Heart right ventricle (tissue), 16 donors: ENCODE measurements at regions not wholly inside any gene's neighbourhood (a gene's known extent, or its start where the extent isn't known, plus 50 kb on each side); places are given as distances from the start of the nearest gene placed in this dataset.

ENCODE experiments used
- ATAC-seq, 8 donors: fragments of 200-7000 bp; cut with Tn5 transposase; one replicate each; pipeline ENCODE4 v1.9.1; 2020; ENCODE audit warnings: mild to moderate bottlenecking in 8 of 8, moderate library complexity in 8 of 8, moderate number of reproducible peaks in 1 of 8
- DNase-seq, 2 donors: peaks; one replicate each; pipeline ENCODE4 v3.0.0-alpha.2; 2020
- H3K27ac ChIP-seq, 10 donors: fragments of 200-600 bp; sonication (generic) in 2 of 10; one replicate each; pipeline versions ENCODE4 v1.5.0 to v1.8.0; 2020 to 2022; ENCODE audit warnings: mild to moderate bottlenecking in 3 of 10
- H3K27me3 ChIP-seq, 7 donors: fragments of 200-600 bp; one replicate each; pipeline ENCODE4 v1.8.0; 2021 to 2022; ENCODE audit warnings: mild to moderate bottlenecking in 2 of 7
- H3K36me3 ChIP-seq, 9 donors: fragments of 200-600 bp; sonication (generic) in 1 of 9; one replicate each; pipeline versions ENCODE4 v1.5.0 to v1.8.0; 2020 to 2022; ENCODE audit warnings: mild to moderate bottlenecking in 2 of 9
- H3K4me1 ChIP-seq, 9 donors: fragments of 200-600 bp; sonication (generic) in 1 of 9; one replicate each; pipeline versions ENCODE4 v1.5.0 to v1.8.0; 2020 to 2022; ENCODE audit warnings: mild to moderate bottlenecking in 4 of 9
- H3K4me3 ChIP-seq, 10 donors: fragments of 200-600 bp; sonication (generic) in 2 of 10; one replicate each; pipeline versions ENCODE4 v1.5.0 to v1.8.0; 2020 to 2022; ENCODE audit warnings: mild to moderate bottlenecking in 7 of 10, moderate library complexity in 2 of 10
- H3K9me3 ChIP-seq, 11 donors: fragments of 200-600 bp in 10 of 11; sonication (generic) in 2 of 11; one replicate each; pipeline versions ENCODE4 v1.5.0 to v1.8.0; 2013 to 2022; ENCODE audit warnings: mild to moderate bottlenecking in 2 of 11, control low read depth in 1 of 11, moderate library complexity in 1 of 11
- CTCF ChIP-seq, 9 donors: fragments of 200-600 bp; sonication (generic) in 2 of 9; IDR thresholded peaks; one replicate each; pipeline versions ENCODE4 v1.5.0 to v1.8.0; 2021 to 2022; ENCODE audit warnings: antibody characterized with exemption in 9 of 9, mild to moderate bottlenecking in 5 of 9, moderate library complexity in 1 of 9
- WGBS, 2 donors: extraction: QIAGEN DNeasy Blood & Tissue Kit; methylation state at CpG; one replicate each; pipeline ENCODE4 v1.1.7; 2013; ENCODE audit warnings: inconsistent platforms in 1 of 2; 5-methylcytosine and 5-hydroxymethylcytosine counted together
- intact Hi-C, 10 donors: fragments of 100-400 bp; cut with DNase I; formaldehyde crosslinking; loops; one replicate each; pipeline versions ENCODE4 v1.11.1 to v1.14.2; 2022
- donor health status: Arrhythmogenic right ventricular cardiomyopathy.
- donor health status: ischemic (EF 13 %, LVEDD 7.1; RV severe dilation, severe dysfunction).
- donor health status: healthy with polysubstance abuse.
- donor health status: DM: no; HTN: yes; CAD: no.
- donor health status: DM: no; HTN: no; CAD: no.
- donor health status: ischemic (EF 25% LVEDD 6.9; RV normal size, moderate dysfunction).
- donor health status: ischemic (EF 25% LVEDD 5.7; RV mildly dilated, moderate dysfunction).
- donor health status: healthy.
- donor health status: DM: yes; HTN: yes; CAD: no.
- donor health status: Ischemic cardiomyopathy.
- donor health status: ischemic (EF 35%, LVEDD 5.7; RV mildly dilated, moderate dysfunction).
- donor health status: nonischemic (EF 11% LVEDD 7.7; RV severe dilation, severe dysfunction).
- donor health status: DM: yes; HTN: yes; CAD: no.
- donor health status: PGD.
- donor health status: ischemic (EF 29% LVEDD 5.4; RV normal size, mild dysfunction).
- donor health status: nonischemic (EF 23%, LVEDD 6.1; RV moderate dilation, normal function).

- Histone ChIP-seq H3K4me3 (no peak overlapping the region), H3K27me3 (no peaks in the 10 kb centered on the region), H3K27ac (no peak overlapping the region), H3K36me3 (no peaks in the 10 kb centered on the region), H3K9me3 (peaks cover 0 to 14% (median 2%) of the 10 kb centered on the region in 11 donors), H3K4me1 (no peaks in the 10 kb centered on the region)
- intact Hi-C loops = no loop called here
- ATAC-seq (no peak), DNase-seq (no peak)
- 26 to 39% methylated on average over 1 of the region's 1 CpG for WGBS, 2 donors
- TF ChIP-seq CTCF (IDR thresholded peaks at IDR 0.05) = no peak
Observed at GRCh38 chr9:106207298-106207697, 513.0 kb downstream of the TMEM38B start.

- no peak for DNase-seq
- Histone ChIP-seq H3K4me3 (no peak overlapping the region), H3K9me3 (no peaks in the 10 kb centered on the region), H3K27ac (no peak overlapping the region), H3K27me3 (no peaks in the 10 kb centered on the region), H3K36me3 (no peaks in the 10 kb centered on the region), H3K4me1 (no peaks in the 10 kb centered on the region)
- WGBS, 2 donors = 83 to 87% methylated on average over 3 of the region's 3 CpGs
- intact Hi-C loops = no loop called here
- no peak for TF ChIP-seq CTCF (IDR thresholded peaks at IDR 0.05)
- no peak for ATAC-seq
Observed at GRCh38 chr9:106218427-106218826, 524.1 kb downstream of the TMEM38B start.

GRCh38 chr9:106218854-106219253 lies 524.5 kb downstream of the TMEM38B start:
- no peak for TF ChIP-seq CTCF (IDR thresholded peaks at IDR 0.05)
- intact Hi-C loops = no loop called here

GRCh38 chr9:106220415-106220814 lies 526.1 kb downstream of the TMEM38B start:
- ATAC-seq = no peak
- no peak for DNase-seq
- Histone ChIP-seq H3K36me3 (no peaks in the 10 kb centered on the region), H3K27me3 (no peaks in the 10 kb centered on the region), H3K27ac (no peak overlapping the region), H3K4me1 (peaks cover 0 to 6% (median 0%) of the 10 kb centered on the region in 9 donors), H3K4me3 (no peak overlapping the region), H3K9me3 (no peaks in the 10 kb centered on the region)
- 80 to 91% methylated on average over 5 of the region's 5 CpGs for WGBS, 2 donors
- intact Hi-C loops = no loop called here
- TF ChIP-seq CTCF (IDR thresholded peaks at IDR 0.05) = no peak

More at GRCh38 chr9:106218854-106219253, 524.5 kb downstream of the TMEM38B start:
- DNase-seq = no peak
- no peak overlapping the region for H3K27ac ChIP-seq
- no peaks in the 10 kb centered on the region for H3K36me3 ChIP-seq
- no peaks in the 10 kb centered on the region for H3K9me3 ChIP-seq
- H3K4me3 ChIP-seq = no peak overlapping the region
- no peak for ATAC-seq
- H3K27me3 ChIP-seq = no peaks in the 10 kb centered on the region
- WGBS, 2 donors = 84 to 85% methylated on average over 3 of the region's 3 CpGs
- H3K4me1 ChIP-seq = no peaks in the 10 kb centered on the region
